GM03348 (cell line): ENCODE measurements at regions not wholly inside any gene's neighbourhood (a gene's known extent, or its start where the extent isn't known, plus 50 kb on each side); places are given as distances from the start of the nearest gene placed in this dataset.
A peak's percentile ranks its signal among the peaks of the same experiment; 100 is the strongest.

Experiments used
- DNase-seq: peaks from one replicate; pipeline ENCODE4 v3.0.0; 2012; ENCODE audit warnings: low spot score

DNA sequence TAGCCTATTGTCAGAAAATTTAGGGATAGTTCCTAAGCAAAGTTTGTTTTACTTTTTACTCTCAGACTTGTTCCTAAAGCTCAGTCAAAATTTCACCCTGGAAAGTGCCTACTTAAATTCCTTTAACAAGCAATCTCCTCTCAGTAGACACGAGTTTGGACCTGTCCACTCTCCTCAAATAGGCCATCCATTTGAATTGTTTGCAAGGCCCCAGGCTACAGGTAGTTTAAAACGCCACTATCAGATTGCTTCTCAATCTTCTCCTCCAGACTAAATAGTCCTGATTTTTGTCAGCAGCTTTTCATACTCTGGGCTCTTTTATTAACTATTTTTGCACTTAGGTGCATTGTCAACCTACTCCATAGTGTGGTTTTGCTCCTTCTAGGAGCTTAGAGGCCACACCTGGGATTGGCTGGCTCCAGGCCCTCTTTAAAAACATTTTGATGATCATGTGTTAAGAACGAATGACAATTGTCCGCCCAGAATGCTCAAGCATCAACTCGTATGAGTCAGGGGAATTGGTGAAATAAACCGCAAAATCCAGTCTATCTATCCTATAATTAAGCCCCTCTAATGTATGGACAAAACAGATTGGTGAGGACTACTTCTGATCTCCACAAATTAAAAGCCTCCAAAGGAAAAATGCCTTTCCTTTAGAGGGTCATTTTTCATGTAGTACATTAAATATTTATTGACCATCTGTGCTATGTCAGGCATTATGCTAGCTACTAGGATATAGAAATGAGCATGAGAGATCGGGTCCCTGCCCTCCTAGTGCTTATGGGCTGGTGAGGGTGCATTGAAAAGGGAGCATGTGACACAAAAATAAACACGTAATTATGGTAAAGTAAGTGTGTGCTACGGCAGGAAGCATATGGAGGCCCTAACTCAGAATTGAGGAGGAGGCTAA lies 333.8 kb upstream of the TNP1 start:
- no peak for DNase-seq

DNA sequence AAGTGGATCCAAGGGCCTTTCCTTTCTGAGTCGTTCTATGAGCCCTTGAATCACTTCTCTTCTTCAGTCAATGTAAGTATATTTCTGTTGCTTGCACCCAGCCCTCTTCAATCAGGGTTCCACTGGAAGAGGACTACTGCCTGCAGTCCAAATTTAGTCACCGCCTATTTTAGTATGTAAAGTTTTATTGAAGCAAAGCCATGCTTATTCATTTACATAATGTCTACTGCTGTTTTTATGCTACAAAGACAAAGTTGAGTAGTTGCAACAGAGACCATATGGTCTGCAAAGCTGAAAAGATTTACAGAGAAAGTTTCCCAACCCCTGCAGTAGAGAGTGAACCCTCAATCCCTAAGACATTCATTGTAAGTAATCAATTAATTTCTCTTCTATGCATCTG lies 332.5 kb upstream of the TNP1 start:
- DNase-seq: no peak

DNA sequence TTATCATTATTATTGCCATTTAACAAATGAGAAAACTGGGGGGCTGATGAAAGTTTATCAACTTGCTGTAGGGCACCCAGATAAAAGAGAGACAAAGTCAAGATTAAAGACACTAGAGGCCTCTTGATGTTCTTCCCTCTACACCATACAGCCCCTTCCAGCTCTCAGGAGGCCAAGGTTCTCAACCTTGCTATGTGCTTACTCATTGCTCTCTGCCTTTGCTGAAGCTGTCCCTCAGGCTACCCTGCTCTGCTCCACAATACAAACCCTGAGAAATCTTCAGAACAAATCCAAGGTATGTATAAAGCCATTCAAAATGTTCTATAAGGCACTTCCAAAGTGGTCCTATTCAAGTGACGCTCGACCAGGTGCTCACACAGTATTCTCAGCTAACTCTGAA lies 329.9 kb upstream of the TNP1 start:
- no peak for DNase-seq

DNA sequence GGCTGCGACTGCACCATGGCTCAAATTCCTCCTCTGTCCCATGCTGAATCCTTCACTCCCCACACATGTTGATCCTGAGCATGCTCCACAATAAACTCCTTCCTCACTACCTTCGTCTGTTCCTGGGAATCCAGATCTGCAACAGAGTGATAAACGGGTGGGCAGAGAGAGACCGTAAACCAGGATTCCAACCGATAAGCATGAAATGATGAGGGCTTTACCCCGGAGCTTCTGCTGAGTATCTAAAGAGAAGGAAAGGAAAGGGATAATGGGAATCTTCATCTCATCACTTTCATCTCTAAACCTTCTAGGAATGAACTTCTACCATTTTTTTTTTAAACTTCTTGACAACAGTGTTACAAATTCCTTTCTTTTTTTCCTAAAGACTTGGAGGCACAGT lies 329.3 kb upstream of the TNP1 start:
- DNase-seq: no peak

DNA sequence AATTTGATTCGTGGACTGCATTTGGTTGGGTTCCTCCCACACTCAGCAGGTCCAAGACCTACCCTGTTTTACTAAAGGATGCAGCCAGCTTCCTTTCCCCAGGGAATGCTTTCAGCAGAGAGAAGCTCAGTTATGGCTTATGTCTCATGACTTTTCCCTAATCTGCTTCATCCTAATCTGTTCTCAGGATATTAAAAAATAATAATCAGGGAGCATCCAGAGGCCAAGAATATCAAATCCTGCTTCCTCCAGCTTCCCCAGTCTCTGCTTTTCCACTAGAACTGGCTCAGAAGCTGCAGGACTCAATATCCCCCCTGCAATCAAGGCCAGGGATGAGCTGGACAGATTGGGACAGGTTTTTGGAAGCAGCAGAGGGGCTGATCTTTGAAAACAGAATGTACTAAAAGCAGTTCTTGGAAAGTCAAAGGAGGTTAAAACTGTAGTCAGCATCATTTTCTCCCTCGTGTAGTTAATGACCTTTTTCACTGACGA lies 326.9 kb upstream of the TNP1 start:
- DNase-seq: no peak

DNA sequence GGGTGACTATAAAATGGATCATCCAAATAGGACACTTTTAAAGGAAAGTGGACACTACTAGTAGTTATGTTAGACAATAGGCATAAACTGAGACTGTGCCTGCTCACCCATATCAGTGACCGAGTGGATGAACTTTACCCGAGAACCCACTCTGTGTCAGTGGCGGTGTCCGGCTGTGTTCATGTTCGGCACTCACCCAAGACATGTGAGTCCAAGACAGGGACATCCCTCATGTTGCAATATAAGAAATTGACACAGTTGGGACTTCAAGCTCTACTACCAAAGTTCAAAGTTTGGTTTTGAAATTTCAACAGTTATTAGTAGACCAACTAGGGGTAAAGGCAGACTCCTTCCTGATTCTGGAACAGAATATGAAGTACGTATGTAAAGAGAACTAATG lies 326.3 kb upstream of the TNP1 start:
- no peak for DNase-seq

DNA sequence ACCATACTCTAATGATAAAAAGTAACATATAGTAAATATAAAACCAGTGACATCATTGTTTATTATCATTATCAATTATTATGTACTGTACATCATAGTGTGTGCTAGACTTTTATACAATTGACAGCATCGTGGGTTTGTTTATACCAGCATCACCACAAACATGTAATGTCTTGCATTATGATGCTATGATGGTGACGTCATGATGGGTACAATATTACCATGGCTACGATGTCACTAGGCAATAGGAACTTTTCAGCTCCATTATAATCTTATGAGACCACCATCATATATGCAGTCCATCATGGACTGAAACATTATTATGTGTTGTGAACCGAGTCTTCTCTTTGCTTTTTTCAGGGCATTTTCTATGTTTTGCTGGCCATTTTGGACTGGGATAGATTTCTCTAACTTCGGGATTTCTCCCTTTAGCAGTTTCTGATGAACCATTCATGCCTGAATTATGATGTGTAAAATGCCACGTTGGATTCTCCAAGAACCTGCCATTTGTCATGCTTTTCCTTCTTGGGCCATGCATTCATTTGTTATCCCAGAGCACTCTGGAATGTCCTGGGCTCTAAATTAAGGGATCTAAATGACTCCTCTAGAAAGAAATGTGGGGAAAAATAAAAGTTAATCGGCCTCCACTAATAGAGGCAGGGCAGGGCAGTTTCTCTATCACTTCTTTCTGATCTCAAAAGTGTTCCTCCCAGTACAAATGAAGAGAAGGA lies 325.6 kb upstream of the TNP1 start:
- DNase-seq: peak; percentile 13

DNA sequence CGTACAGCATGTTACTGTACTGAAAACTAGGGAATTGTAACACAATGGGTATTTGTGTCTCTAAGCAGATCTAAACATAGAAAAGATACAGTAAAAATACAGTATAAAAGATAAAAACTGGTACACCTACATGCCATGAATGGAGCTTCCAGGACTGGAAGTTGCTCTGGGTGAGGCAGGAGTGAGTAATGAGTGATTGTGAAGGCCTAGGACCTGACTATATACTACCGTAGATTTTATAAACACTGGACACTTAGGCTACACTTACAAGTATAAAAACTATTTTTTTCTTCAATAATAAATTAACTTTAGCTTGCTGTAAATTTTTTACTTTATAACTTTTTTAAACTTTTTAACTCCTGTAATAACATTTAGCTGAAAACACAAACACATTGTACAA lies 324.4 kb upstream of the TNP1 start:
- DNase-seq: no peak

DNA sequence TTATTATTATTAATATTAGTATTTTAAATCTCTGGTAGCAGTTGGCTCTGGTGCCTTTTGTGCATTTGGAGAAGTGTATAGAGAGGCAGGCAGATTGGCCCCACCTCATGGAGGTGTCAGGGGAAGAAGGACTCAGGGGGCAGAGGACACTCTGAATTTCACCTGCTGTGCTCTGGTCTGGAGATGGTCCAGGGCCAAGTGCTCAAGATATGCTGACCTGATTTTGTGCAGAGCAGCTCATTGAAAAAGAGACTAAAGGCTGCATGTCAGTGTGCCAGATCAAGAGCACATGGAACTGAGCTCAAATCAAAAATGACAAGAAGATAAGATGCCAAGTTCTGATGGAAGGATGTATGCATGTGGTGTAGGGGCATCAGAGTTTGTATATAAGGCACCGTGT lies 323.6 kb upstream of the TNP1 start:
- DNase-seq: no peak

DNA sequence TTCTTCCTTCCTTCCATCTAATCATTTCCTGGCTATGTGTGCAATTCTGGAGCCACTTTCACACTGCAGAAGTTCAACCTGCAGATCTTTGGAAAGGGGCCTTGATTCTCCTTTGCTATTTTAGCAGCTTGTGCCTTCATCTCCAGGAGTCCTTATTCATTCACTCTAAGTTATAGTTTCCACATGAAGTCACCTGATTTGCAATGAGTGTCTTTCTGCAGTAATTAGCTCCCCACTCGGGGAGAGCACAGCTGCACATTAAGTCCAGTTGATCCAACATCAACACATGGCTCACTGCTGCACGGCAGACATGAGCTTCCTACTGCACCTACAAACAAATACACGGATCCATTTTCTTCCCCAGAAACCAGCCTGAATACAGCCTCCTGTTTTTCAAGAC lies 323.1 kb upstream of the TNP1 start:
- no peak for DNase-seq

DNA sequence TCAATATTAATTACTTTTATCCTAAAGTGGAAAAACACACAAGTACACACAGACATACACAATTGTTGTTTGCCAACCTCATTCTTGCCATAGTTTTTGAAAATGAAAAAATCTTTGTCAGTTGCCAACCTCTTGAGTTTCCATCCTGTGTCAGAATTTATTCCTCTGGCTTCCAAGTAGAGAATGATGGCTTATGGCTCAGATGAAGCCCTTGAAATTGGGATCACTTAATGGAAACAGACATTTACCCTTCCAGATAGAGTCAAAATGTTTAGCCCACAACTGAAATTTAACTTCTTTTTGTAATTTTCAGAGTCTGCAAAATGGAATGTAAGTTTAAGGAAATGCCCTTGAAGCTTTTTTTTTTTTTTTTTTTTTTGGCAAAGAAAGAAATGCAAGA lies 321.6 kb upstream of the TNP1 start:
- DNase-seq: no peak

DNA sequence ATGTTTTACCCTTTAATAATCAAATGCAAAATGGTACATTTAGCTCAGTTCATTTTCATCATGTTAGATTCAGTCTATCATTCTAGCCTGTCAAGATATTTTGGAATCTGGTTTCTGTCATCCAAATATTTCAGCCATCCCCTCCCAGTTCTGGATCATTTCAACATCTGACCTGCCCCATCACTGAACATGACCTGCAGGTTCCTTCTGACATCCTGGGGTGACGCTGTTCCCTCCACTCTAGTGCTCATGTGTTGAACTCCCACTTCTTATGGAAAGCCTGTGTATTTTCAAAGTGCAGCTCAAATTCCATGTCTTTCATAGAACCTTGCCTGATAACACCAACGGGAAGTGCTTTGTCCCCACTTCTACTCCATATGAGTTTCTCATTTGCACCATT lies 320.0 kb upstream of the TNP1 start:
- DNase-seq: no peak

DNA sequence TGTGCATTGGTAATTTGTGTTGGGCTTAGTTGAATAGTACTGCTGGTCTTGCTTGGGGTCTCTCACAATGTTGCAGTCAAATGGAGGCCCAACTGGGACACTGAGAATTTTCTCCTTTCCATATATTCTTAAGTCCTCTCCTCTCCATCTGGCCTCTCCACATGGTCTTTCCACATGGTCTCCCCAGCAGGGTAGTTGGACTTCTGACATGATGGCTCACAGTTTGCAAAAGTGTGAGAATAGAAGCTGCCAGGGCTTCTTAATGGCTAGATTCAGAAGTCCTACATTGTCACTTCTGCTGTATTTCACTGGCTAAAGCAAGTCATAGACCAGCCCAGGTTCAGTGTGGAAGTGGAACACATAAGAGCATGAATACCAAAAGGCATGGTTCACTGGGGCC lies 318.5 kb upstream of the TNP1 start:
- no peak for DNase-seq

DNA sequence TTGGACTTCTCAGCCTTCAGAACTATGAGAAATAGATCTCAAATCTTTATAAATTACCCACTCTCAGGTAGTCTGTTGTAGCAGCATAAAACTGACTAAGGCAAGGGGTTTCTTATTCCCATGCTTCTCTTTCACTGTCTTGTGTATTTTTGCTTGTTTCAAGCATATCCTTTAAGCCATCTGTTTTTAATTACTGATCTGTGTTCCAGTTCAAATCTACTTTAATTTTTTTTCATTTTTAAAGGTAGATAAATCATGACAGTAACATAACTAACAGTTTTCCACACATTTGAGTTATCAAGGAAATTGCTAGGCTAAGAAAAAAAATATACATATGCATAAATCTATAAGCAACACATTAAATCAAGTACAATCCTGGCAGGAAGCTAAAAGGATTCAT lies 317.9 kb upstream of the TNP1 start:
- no peak for DNase-seq

DNA sequence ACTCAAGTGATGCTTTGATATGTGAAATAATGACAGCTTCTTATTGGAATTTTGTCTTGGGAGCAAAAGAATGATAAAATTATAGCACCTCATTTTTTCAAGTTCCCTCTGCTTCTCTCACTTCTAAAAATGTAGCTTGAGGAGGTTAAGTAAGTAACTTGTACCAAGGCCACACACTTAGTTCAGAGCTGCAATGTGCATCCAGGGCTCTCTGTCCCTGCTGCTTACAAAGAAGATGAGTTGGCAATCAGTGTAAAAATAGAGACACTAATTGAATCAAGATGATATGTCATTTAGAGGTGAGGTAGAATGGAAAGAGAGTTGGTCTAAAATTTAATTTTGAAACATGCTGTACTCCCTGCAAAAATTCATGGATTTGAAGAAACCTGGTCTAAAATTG lies 312.0 kb upstream of the TNP1 start:
- DNase-seq: no peak

DNA sequence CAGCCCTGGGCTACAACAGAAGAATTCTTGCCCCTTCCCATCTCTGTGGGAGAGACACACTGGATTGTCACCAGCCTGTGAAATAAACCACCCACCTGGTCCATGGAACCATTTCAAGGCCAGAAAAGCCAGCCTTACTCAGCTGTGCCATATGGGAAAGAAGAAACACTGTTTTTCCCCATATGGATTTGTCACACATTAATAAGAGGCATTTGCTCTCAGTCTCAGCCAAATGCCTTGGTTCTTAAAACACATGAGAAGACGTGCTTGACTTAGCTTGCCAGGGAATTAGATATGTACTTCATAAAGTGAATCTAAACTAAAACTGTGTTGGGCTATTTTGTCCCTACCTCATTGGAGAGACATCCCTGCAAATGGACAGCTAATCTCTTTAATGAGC lies 308.6 kb upstream of the TNP1 start:
- DNase-seq: no peak

DNA sequence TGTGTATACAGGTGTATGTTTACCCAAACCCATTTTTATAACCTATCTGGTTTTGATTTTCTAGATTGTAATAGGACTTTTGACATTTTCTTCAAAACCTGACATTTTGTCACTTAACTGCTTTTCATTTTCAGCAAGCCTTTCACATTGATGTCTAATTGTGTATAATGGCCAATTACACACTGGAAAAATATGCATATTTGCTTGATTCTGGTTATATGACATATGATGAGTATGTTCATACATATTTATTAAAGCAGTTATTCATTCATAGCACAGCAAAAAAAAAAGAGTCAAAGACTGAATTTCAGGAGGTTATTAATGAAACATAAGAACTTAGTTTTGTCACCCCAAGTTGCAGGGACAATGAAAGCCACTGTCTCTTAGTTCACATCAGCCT lies 307.7 kb upstream of the TNP1 start:
- no peak for DNase-seq

DNA sequence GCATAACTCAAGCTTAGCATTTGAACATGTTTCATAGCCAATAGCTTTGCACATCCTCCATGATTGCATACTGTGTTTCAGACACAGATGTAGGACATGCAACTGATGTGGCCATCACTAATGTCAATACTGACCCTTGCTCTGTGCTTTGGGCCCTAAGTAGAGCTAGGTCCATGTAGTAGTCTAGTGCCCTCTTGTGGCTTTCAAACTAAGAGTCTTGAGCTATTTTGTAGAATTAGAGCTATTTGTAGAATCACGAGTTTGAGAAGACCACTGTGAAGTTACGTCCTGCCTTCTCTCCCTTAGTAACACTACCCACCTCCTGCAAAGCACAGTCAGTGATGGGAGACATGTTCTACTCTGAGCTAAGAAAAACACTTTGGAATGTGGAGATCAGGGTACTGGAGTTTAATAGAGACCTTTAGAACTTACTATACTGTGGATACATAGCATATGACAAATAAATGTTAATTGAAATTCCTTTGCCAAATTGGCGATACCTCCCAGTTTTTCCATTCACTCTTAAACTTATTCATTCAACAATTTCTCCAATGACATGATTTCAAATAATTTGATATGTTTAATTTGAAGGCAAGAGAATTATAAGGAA lies 306.5 kb upstream of the TNP1 start:
- DNase-seq: peak; percentile 36

DNA sequence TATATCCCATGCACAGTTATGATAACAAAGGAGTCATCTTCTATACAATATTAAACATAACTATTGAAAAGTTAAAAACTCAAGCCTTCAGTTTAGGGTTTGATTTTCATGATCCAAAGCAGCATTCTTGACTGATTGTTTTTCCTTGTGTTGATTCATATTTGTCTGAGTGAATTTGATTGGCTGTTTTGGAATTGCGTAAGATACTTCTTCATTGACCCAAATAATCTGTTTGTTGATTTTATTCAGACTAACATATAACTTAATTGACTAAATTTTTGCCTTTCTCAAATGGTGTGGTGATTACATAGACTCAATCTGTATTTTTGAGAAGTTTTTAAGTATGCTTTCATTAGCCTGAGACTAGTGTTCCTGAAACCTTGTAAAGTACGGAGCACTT lies 305.7 kb upstream of the TNP1 start:
- DNase-seq: no peak

DNA sequence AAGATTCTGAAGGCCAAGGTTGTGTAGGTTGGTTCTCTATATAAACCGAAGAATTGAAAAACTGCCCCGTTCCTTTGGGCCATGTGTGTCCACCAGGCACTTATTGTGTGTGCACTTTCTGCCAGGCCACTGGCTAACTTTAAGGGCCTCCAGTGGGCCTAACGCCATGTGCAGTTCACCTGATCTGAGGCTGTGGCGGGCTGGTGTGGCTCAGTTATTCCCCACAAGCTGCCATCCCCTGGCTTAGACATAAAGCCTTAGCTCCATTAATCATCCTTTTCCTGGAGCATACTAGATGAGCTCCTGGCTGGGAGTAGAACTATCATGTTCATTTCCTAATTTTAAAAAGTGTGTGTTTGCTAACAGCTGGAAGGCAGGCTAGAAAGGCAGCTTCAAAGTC lies 304.1 kb upstream of the TNP1 start:
- no peak for DNase-seq

DNA sequence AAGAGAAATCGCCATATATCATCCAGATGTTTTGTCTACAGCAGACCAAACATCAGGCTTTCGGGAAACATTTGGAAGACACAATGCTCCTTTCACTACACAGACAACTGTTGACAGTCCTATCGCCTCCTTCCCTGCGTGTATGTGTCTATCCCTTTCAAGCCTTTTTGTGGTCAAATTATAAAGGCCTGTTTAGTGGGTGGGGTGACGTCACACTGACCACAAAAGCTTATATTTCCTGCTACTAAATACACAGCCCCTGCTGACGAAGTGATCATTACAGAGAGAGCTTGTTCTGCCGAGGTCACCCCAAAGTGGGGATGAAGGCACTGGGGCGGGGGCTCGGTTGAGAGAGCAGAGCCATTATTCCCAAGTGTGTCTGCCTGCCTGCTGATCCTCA lies 302.7 kb upstream of the TNP1 start:
- peak; percentile 47 for DNase-seq

DNA sequence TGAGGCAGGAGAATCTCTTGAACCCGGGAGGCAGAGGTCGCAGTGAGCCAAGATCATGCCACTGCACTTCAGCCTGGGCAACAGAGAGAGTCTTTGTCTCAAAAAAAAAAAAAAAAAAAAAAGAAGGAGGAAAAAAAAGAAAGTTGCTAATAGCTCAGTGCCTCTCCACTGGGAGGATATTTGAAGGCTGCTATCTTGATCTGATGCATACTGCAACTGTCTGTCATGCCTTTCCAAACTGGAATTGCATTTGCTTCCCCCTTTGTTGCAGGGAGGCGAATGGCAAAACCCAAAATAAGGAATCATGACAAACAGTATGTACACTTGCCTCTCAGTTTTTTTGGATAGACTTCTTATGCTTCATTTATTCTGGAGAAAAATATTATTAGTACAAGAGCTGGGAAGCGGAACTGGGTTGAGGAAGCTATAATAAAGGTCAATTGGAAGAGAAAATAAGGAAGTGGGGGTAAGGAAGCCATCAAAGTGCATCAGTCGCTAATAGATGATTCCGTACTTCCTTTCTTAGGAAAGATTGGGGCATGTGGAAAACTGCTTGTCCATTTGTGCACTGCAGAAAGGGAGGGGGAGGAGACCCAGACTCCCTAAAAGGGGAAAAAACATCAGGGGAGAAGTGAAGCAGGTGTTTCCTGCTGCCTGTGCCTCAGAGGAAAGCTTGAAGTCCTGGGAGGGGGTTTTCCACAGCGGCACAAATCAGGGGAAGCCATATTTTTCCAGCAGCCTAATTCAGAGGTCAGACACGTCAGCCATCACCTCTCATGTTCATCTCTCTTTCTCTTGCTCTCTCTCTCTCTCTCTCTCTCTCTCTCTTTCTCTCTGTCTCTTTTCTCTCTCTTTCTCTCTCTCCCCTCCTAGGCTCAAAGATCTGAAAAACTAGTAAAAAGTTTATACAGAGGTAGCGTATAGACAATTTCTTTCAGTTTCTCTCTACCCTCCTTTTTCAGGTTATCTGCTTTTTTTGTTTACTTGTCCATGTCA lies 301.4 kb upstream of the TNP1 start:
- DNase-seq: no peak
